ENCODE measurements at regions not wholly inside any gene's neighbourhood (a gene's known extent, or its start where the extent isn't known, plus 50 kb on each side); places are given as distances from the start of the nearest gene placed in this dataset.
"Not testable (repeated sequence)": the region's sequence is repeated elsewhere in the genome, so short reads cannot be mapped to it uniquely, and the experiment has no call there.

DNA sequence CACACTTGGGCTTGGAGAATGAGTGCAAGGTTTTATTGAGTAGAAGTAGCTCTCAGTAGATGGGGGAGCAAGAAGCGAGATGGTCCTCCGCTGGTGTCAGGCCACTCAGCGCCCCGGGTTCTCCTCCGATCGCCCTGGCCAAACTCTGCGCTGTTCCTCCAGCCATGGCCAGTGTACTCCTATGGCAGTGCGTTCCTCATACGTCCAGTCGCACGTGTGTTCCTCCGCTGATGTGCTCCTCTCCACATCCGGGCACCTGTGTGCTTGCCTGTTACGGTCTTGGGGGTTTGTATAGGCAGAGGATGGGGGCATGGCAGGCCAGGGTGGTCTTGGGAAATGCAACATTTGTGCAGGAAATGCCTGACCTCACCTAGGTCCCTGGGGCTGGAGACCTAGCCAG, 1899.4 kb downstream of the PCDH9 start:
- no peaks in the 10 kb centered on the region for H3F3A ChIP-seq (ENCODE audit: insufficient read depth, low read length)
- H3K9me3 ChIP-seq (replicated peaks; ENCODE audit: insufficient read depth, low read length): no peaks in the 10 kb centered on the region
- no peak overlapping the region for H3K4me2 ChIP-seq (ENCODE audit: low read depth, low read length)
- H3K27me3 ChIP-seq (replicated peaks; ENCODE audit: insufficient read depth, low read length): no peaks in the 10 kb centered on the region
- no peaks in the 10 kb centered on the region for H3K4me1 ChIP-seq (ENCODE audit: low read length)
- no peak for DNase-seq
- no peak overlapping the region for H3K4me3 ChIP-seq (ENCODE audit: low read length)
- no peak overlapping the region for H3K27ac ChIP-seq (ENCODE audit: low read length)
- no peak for TF ChIP-seq EZH2 (optimal IDR thresholded peaks at IDR 0.05; ENCODE audit: low read depth, low read length)
- no peak for TF ChIP-seq EZH2phosphoT487 (IDR thresholded peaks at IDR 0.05; ENCODE audit: low read length)
- TF ChIP-seq, protein P1, sequence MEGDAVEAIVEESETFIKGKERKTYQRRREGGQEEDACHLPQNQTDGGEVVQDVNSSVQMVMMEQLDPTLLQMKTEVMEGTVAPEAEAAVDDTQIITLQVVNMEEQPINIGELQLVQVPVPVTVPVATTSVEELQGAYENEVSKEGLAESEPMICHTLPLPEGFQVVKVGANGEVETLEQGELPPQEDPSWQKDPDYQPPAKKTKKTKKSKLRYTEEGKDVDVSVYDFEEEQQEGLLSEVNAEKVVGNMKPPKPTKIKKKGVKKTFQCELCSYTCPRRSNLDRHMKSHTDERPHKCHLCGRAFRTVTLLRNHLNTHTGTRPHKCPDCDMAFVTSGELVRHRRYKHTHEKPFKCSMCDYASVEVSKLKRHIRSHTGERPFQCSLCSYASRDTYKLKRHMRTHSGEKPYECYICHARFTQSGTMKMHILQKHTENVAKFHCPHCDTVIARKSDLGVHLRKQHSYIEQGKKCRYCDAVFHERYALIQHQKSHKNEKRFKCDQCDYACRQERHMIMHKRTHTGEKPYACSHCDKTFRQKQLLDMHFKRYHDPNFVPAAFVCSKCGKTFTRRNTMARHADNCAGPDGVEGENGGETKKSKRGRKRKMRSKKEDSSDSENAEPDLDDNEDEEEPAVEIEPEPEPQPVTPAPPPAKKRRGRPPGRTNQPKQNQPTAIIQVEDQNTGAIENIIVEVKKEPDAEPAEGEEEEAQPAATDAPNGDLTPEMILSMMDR (IDR thresholded peaks at IDR 0.05; ENCODE audit: low read length): no peak
- H3K9me2 ChIP-seq (replicated peaks; ENCODE audit: insufficient read depth, low read length): no peaks in the 10 kb centered on the region
- no peak overlapping the region for H2AFZ ChIP-seq (ENCODE audit: low read length)
- H3K36me3 ChIP-seq (replicated peaks; ENCODE audit: insufficient read depth, low read length): no peaks in the 10 kb centered on the region
- no peaks in the 10 kb centered on the region for H3K79me2 ChIP-seq (ENCODE audit: low read length)
- no peaks in the 10 kb centered on the region for H4K20me1 ChIP-seq (ENCODE audit: insufficient read depth, low read length)
- no peak overlapping the region for H3K9ac ChIP-seq (ENCODE audit: low read length)

DNA sequence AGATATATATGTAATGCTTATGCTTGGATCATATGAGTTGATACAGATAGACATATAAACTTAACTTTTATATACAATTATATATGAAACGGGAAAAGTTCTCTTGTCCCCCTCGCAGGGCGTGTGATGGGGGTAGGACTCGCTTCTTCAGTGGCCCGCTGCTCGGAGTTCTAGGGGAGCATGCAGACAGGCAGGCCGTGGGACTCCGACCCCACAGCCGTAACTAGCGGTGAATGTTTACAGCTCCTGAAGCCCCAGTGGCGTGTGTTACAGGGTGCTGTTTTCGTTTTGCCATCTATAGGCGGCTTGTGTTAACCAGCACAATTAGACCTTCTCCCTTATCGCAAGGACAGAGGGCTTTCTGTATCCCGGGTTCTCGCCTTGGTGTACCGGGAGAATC, 1899.8 kb downstream of the PCDH9 start:
- Histone ChIP-seq H3K79me2 (ENCODE audit: low read length) (no peaks in the 10 kb centered on the region), H3K4me1 (ENCODE audit: low read length) (no peaks in the 10 kb centered on the region), H4K20me1 (ENCODE audit: insufficient read depth, low read length) (no peaks in the 10 kb centered on the region), H3K27ac (ENCODE audit: low read length) (no peak overlapping the region), H3K4me2 (ENCODE audit: low read depth, low read length) (no peak overlapping the region), H3K4me3 (ENCODE audit: low read length) (no peak overlapping the region), H3K27me3 (replicated peaks; ENCODE audit: insufficient read depth, low read length) (no peaks in the 10 kb centered on the region), H3K9me2 (replicated peaks; ENCODE audit: insufficient read depth, low read length) (no peaks in the 10 kb centered on the region), H3K36me3 (replicated peaks; ENCODE audit: insufficient read depth, low read length) (no peaks in the 10 kb centered on the region), H3F3A (ENCODE audit: insufficient read depth, low read length) (no peaks in the 10 kb centered on the region), H3K9ac (ENCODE audit: low read length) (no peak overlapping the region), H3K9me3 (replicated peaks; ENCODE audit: insufficient read depth, low read length) (no peaks in the 10 kb centered on the region), H2AFZ (ENCODE audit: low read length) (no peak overlapping the region)
- TF ChIP-seq, protein P1 (IDR thresholded peaks at IDR 0.05; ENCODE audit: low read length): no peak
- no peak for TF ChIP-seq EZH2phosphoT487 (IDR thresholded peaks at IDR 0.05; ENCODE audit: low read length)
- no peak for TF ChIP-seq EZH2 (optimal IDR thresholded peaks at IDR 0.05; ENCODE audit: low read depth, low read length)
- no peak for DNase-seq

DNA sequence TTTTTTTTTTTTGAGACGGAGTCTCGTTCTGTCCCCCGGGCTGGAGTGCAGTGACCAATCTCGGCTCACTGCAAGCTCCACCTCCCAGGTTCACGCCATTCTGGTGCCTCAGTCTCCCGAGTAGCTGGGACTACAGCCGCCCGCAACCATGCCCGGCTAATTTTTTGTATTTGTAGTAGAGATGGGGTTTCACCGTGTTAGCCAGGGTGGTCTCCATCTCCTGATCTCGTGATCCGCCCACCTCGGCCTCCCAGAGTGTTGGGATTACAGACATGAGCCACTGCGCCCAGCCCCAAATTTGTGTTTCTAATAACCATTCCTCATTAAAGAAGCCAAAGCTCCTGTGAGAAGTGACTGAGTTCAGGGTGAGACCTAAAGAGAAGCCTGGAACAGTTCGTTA, 1906.9 kb downstream of the PCDH9 start:
- H4K20me1 ChIP-seq (ENCODE audit: insufficient read depth, low read length); H3K27ac ChIP-seq (ENCODE audit: low read length); H3K4me2 ChIP-seq (ENCODE audit: low read depth, low read length); H3K9me3 ChIP-seq (replicated peaks; ENCODE audit: insufficient read depth, low read length); H3K4me3 ChIP-seq (ENCODE audit: low read length); H3K79me2 ChIP-seq (ENCODE audit: low read length); H3F3A ChIP-seq (ENCODE audit: insufficient read depth, low read length); H3K27me3 ChIP-seq (replicated peaks; ENCODE audit: insufficient read depth, low read length); DNase-seq; H3K36me3 ChIP-seq (replicated peaks; ENCODE audit: insufficient read depth, low read length); H2AFZ ChIP-seq (ENCODE audit: low read length); H3K9me2 ChIP-seq (replicated peaks; ENCODE audit: insufficient read depth, low read length); H3K9ac ChIP-seq (ENCODE audit: low read length): not testable (repeated sequence)
- peaks cover 23% of the 10 kb centered on the region for H3K4me1 ChIP-seq (ENCODE audit: low read length)

DNA sequence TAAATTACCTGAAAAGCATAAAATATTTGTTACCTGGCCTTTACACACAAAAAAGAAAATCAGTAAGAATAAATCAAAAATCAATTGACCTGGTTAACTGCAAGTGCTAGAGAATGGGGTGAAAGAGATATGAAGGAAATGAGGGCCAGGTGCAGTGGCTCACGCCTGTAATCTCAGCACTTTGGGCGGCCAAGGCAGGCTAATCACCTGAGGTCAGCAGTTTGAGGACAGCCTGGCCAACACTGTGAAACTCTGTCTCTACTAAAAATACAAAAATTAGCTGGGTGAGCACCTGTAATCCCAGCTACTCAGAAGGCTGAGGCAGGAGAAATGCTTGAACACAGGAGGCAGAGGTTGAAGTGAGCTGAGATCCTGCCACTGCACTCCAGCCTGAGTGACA, 1908.7 kb downstream of the PCDH9 start:
- not testable (repeated sequence) for H3K9me3 ChIP-seq (replicated peaks; ENCODE audit: insufficient read depth, low read length); H3K4me2 ChIP-seq (ENCODE audit: low read depth, low read length); H2AFZ ChIP-seq (ENCODE audit: low read length); H3K27me3 ChIP-seq (replicated peaks; ENCODE audit: insufficient read depth, low read length); H3F3A ChIP-seq (ENCODE audit: insufficient read depth, low read length); H3K9ac ChIP-seq (ENCODE audit: low read length); H3K9me2 ChIP-seq (replicated peaks; ENCODE audit: insufficient read depth, low read length); H4K20me1 ChIP-seq (ENCODE audit: insufficient read depth, low read length); H3K79me2 ChIP-seq (ENCODE audit: low read length); H3K36me3 ChIP-seq (replicated peaks; ENCODE audit: insufficient read depth, low read length); H3K4me3 ChIP-seq (ENCODE audit: low read length)
- peaks cover 23% of the 10 kb centered on the region for H3K4me1 ChIP-seq (ENCODE audit: low read length)
- H3K27ac ChIP-seq (ENCODE audit: low read length): peak overlapping the region; percentile 58; the same call in 1 of the 2 replicates
- DNase-seq: peak; percentile 75

Measured in MM.1S (cell line).